T-cell (primary cell): ENCODE measurements at regions not wholly inside any gene's neighbourhood (a gene's known extent, or its start where the extent isn't known, plus 50 kb on each side); places are given as distances from the start of the nearest gene placed in this dataset.

Experiments
- ATAC-seq, 4 experiments: fragments of 200-7000 bp in 3 of 4; fragments of 150-1000 bp in 1 of 4; cut with Tn5 transposase; replicated peaks in 1 of 4; 1 replicate in 3 of 4; 2 replicates in 1 of 4; pipeline ENCODE4 v1.10.0; 2021; ENCODE audit warnings: moderate library complexity in 3 of 4, mild to moderate bottlenecking in 2 of 4, moderate number of reproducible peaks in 1 of 4
- CTCF ChIA-PET, 2 donors: fragments of 300-600 bp; sonication (Branson Sonifier 250); formaldehyde crosslinking; loops; one replicate each; lab custom pipeline; 2022; ENCODE audit warnings: antibody characterized with exemption in 2 of 2; lab: Charles Lee
- POLR2A ChIA-PET, 2 donors: fragments of 300-600 bp; sonication (Branson Sonifier 250); formaldehyde crosslinking; loops; one replicate each; lab custom pipeline; 2022; ENCODE audit warnings: antibody characterized with exemption in 2 of 2; lab: Charles Lee
- DNase-seq, 35 experiments: peaks; one replicate each; pipeline versions ENCODE4 v3.0.0 to v3.0.0-alpha.2; 2013 to 2023
- H3K27ac ChIP-seq: one replicate; pipeline ENCODE4 v1.5.1; 2013; ENCODE audit warnings: low read length
- H3K27me3 ChIP-seq, 2 experiments: replicated peaks in 1 of 2; 1 replicate in 1 of 2; 2 replicates in 1 of 2; pipeline versions ENCODE4 v1.6.1 to v1.7.0; 2013; ENCODE audit warnings: low read length in 1 of 2, mixed read lengths in 1 of 2; ENCODE audit not compliant: control insufficient read depth in 2 of 2, insufficient read depth in 2 of 2; ENCODE audit errors: extremely low read depth in 1 of 2
- H3K36me3 ChIP-seq, 2 donors: 1 replicate in 1 of 2; 2 replicates in 1 of 2; pipeline versions ENCODE4 v1.6.1 to v1.7.0; 2013; ENCODE audit warnings: low read length in 1 of 2; ENCODE audit not compliant: control insufficient read depth in 2 of 2, insufficient read depth in 1 of 2; ENCODE audit errors: extremely low read depth in 1 of 2
- H3K4me1 ChIP-seq, 2 experiments: 1 replicate in 1 of 2; 2 replicates in 1 of 2; pipeline versions ENCODE4 v1.6.1 to v1.7.0; 2013; ENCODE audit warnings: low read length in 2 of 2, mixed read lengths in 1 of 2; ENCODE audit not compliant: insufficient read depth in 2 of 2, control insufficient read depth in 1 of 2; ENCODE audit errors: extremely low read depth in 1 of 2
- H3K4me3 ChIP-seq, 2 donors: 1 replicate in 1 of 2; 2 replicates in 1 of 2; pipeline versions ENCODE4 v1.5.1 to v1.7.0; 2013; ENCODE audit warnings: mild to moderate bottlenecking in 2 of 2, low read length in 1 of 2, moderate library complexity in 1 of 2; ENCODE audit not compliant: control insufficient read depth in 1 of 2; ENCODE audit errors: extremely low read depth in 1 of 2
- H3K9me3 ChIP-seq: 2 replicates; pipeline ENCODE4 v1.7.0; 2013
- H3K27ac Mint-ChIP-seq, 2 donors: one replicate each; pipeline ENCODE4 v1.8.0; 2020 to 2021; ENCODE audit warnings: mild to moderate bottlenecking in 2 of 2, mixed read lengths in 2 of 2
- H3K27me3 Mint-ChIP-seq, 2 donors: one replicate each; pipeline ENCODE4 v1.8.0; 2021 to 2022; ENCODE audit warnings: mixed read lengths in 2 of 2
- H3K36me3 Mint-ChIP-seq: one replicate; pipeline ENCODE4 v1.8.0; 2021; ENCODE audit warnings: mixed read lengths
- H3K4me1 Mint-ChIP-seq, 3 donors: one replicate each; pipeline ENCODE4 v1.8.0; 2020 to 2022; ENCODE audit warnings: mixed read lengths in 3 of 3, mild to moderate bottlenecking in 1 of 3
- H3K4me3 Mint-ChIP-seq, 3 donors: one replicate each; pipeline ENCODE4 v1.8.0; 2020 to 2022; ENCODE audit warnings: mild to moderate bottlenecking in 3 of 3, mixed read lengths in 3 of 3, moderate library complexity in 3 of 3
- H3K9me3 Mint-ChIP-seq, 3 donors: one replicate each; pipeline ENCODE4 v1.8.0; 2020 to 2022; ENCODE audit warnings: mixed read lengths in 3 of 3
- WGBS: methylation state at CpG from one replicate; pipeline ENCODE4 v1.1.5; 2013; ENCODE audit warnings: missing lambda C conversion rate; ENCODE audit not compliant: insufficient coverage; 5-methylcytosine and 5-hydroxymethylcytosine counted together

GRCh38 chr10:28929942-28930341 lies 252.6 kb downstream of the BAMBI start:
- peaks cover 2 to 6% of the 10 kb centered on the region in 2 experiments for H3K27me3 ChIP-seq
- H3K36me3 Mint-ChIP-seq, result no peaks in the 10 kb centered on the region
- WGBS, result 68% methylated on average over 2 of the region's 3 CpGs
- H3K36me3 ChIP-seq, result no peaks in the 10 kb centered on the region
- H3K9me3 Mint-ChIP-seq, result peaks cover 0 to 3% (median 0%) of the 10 kb centered on the region in 3 donors
- H3K27me3 Mint-ChIP-seq, result peaks cover 6 to 18% of the 10 kb centered on the region in 2 donors
- ChIA-PET POLR2A (no interaction called here), CTCF (no interaction called here)
- DNase-seq, result no peak
- ATAC-seq, result no peak
- no peaks in the 10 kb centered on the region for H3K4me1 Mint-ChIP-seq
- no peak overlapping the region for H3K27ac Mint-ChIP-seq
- no peak overlapping the region for H3K4me3 Mint-ChIP-seq
- H3K9me3 ChIP-seq, result no peaks in the 10 kb centered on the region
- H3K4me1 ChIP-seq, result no peaks in the 10 kb centered on the region
- no peak overlapping the region for H3K27ac ChIP-seq
- H3K4me3 ChIP-seq, result no peak overlapping the region

DNA sequence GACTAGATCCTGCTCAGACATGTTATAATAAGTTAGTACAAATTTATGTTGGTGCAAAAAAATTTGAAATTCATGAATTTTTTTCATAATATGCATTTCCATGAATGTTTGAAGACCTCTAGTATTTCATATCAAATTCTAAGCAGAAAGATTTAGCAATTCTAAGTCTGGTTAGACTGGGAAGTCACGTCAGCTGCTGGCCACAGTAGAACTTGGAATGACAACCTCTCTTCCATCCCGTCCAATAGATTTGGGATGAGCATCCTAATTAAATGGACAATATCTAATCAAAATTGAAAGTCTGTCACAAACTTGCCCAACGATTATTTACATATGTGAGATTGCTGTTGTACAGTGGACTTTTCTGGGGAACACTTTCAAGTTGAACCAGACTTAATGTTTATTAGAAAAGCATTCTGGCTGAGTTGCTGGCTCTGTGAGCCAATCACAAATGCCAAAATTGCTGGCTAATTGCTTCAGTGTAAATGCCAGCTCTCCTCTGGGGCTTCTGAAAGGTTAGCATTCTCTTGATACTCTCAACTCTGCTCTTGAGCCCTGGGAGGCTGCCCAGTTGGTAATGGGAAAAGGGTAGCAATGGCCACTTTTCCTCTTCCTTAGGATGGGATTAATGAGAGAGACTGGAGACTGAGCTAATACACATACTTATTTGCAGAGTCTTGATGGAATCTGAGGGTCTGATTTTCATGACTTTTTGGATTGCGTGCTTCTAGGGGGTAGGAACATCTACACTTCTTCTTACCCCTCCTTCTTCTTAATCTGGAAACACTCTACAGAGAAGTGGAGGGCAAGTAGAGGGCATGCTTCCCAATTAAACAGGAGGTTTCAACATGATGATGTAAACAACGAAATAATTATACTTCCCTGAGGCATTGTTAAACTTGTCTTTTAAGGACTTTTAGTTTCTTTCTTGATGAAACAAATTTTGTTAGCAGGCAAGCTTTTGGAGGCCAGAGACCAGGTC lies 253.5 kb downstream of the BAMBI start:
- H3K4me1 ChIP-seq, result no peaks in the 10 kb centered on the region
- ATAC-seq (no peak), DNase-seq (no peak)
- ChIA-PET CTCF (no interaction called here), POLR2A (no interaction called here)
- H3K27ac Mint-ChIP-seq, result no peak overlapping the region
- WGBS, result no CpG with 5 or more reads among the region's 5 CpGs
- no peaks in the 10 kb centered on the region for H3K9me3 ChIP-seq
- H3K36me3 Mint-ChIP-seq, result no peaks in the 10 kb centered on the region
- H3K27ac ChIP-seq, result no peak overlapping the region
- peaks cover 0 to 18% of the 10 kb centered on the region in 2 donors for H3K27me3 Mint-ChIP-seq
- H3K4me1 Mint-ChIP-seq, result no peaks in the 10 kb centered on the region
- peaks cover 0 to 3% (median 0%) of the 10 kb centered on the region in 3 donors for H3K9me3 Mint-ChIP-seq
- no peak overlapping the region for H3K4me3 ChIP-seq
- no peaks in the 10 kb centered on the region for H3K36me3 ChIP-seq
- H3K27me3 ChIP-seq, result peaks cover 0 to 2% of the 10 kb centered on the region in 2 experiments
- H3K4me3 Mint-ChIP-seq, result no peak overlapping the region

DNA sequence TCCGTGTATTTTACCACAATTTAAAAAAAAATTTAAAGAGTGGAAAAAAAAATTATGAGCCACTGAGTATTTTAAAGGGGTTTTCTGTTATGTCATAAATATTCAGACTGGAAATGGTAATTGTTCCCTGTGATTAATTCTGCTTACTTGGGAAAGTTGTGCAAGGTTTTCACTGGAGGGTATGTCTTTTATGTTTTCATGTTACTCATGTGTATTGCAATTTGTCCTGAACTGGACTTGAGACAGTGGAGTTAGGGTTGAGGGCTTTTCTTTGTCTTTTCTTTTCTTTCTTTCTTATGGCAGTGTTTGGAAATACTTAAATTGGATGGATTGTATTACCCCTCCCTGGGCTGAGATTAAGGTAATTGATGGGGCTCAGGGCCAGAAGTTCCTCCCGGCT lies 257.7 kb downstream of the BAMBI start:
- Mint-ChIP-seq H3K27ac (no peak overlapping the region), H3K9me3 (no peaks in the 10 kb centered on the region), H3K27me3 (peaks cover 2 to 15% of the 10 kb centered on the region in 2 donors), H3K36me3 (no peaks in the 10 kb centered on the region), H3K4me1 (no peaks in the 10 kb centered on the region), H3K4me3 (no peak overlapping the region)
- peaks cover 0 to 6% of the 10 kb centered on the region in 2 experiments for H3K27me3 ChIP-seq
- no peak for ATAC-seq
- ChIA-PET POLR2A (no interaction called here), CTCF (interaction anchor here in 1 of 2 donors (0.6 kb wide), 1 partner anchor 36 kb away, joined by 3 read pairs; no protein-coding TSS in a partner anchor)
- no peaks in the 10 kb centered on the region for H3K36me3 ChIP-seq
- 100% methylated on average over 1 of the region's 2 CpGs for WGBS
- no peaks in the 10 kb centered on the region for H3K9me3 ChIP-seq
- H3K4me1 ChIP-seq, result no peaks in the 10 kb centered on the region
- DNase-seq, result no peak
- H3K4me3 ChIP-seq, result no peak overlapping the region
- no peak overlapping the region for H3K27ac ChIP-seq

DNA sequence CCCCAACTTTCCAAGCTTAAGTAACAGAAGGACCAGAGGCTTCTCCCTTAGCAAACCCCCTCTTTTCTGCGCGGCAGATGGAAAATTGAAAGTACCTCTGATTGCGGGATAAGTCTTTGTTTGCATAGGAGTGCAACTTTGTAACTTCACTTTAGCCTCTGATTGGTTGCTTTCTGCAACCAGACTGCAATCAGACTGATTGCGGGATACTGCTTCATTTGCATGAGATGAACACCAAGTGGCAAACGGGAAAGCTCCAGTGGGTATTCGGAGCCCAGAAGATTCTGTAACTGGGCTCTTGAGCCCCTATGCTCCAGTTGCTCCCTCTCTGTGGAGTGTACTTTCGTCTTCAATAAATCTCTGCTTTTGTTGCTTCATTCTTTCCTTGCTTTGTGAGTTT lies 260.6 kb downstream of the BAMBI start:
- H3K4me3 Mint-ChIP-seq, result no peak overlapping the region
- Histone ChIP-seq H3K4me3 (no peak overlapping the region), H3K9me3 (no peaks in the 10 kb centered on the region), H3K4me1 (no peaks in the 10 kb centered on the region), H3K27me3 (peaks cover 0 to 6% of the 10 kb centered on the region in 2 experiments), H3K36me3 (no peaks in the 10 kb centered on the region), H3K27ac (no peak overlapping the region)
- peaks cover 2 to 10% of the 10 kb centered on the region in 2 donors for H3K27me3 Mint-ChIP-seq
- H3K4me1 Mint-ChIP-seq, result no peaks in the 10 kb centered on the region
- DNase-seq, result no peak
- POLR2A ChIA-PET, result no interaction called here
- no peak overlapping the region for H3K27ac Mint-ChIP-seq
- H3K9me3 Mint-ChIP-seq, result no peaks in the 10 kb centered on the region
- ATAC-seq, result no peak
- no peaks in the 10 kb centered on the region for H3K36me3 Mint-ChIP-seq
- CTCF ChIA-PET, result no interaction called here
- 86% methylated on average over 7 of the region's 7 CpGs for WGBS

- no CpG with 5 or more reads among the region's 1 CpG for WGBS
- H3K27ac Mint-ChIP-seq, result no peak overlapping the region
- H3K4me3 Mint-ChIP-seq, result no peak overlapping the region
- H3K27me3 ChIP-seq, result peaks cover 0 to 6% of the 10 kb centered on the region in 2 experiments
- DNase-seq (no peak), ATAC-seq (no peak)
- H3K36me3 Mint-ChIP-seq, result no peaks in the 10 kb centered on the region
- H3K4me1 ChIP-seq, result no peaks in the 10 kb centered on the region
- H3K36me3 ChIP-seq, result no peaks in the 10 kb centered on the region
- H3K9me3 ChIP-seq, result no peaks in the 10 kb centered on the region
- ChIA-PET POLR2A (no interaction called here), CTCF (no interaction called here)
- H3K4me3 ChIP-seq, result no peak overlapping the region
- H3K27ac ChIP-seq, result no peak overlapping the region
- H3K9me3 Mint-ChIP-seq, result no peaks in the 10 kb centered on the region
- peaks cover 2 to 6% of the 10 kb centered on the region in 2 donors for H3K27me3 Mint-ChIP-seq
- no peaks in the 10 kb centered on the region for H3K4me1 Mint-ChIP-seq
Measured at GRCh38 chr10:28938745-28939144, 261.4 kb downstream of the BAMBI start.

GRCh38 chr10:28939281-28940157 lies 262.2 kb downstream of the BAMBI start:
- Mint-ChIP-seq H3K9me3 (peaks cover 0 to under 1% (median under 1%) of the 10 kb centered on the region in 3 donors), H3K4me1 (no peaks in the 10 kb centered on the region), H3K4me3 (no peak overlapping the region), H3K27ac (no peak overlapping the region), H3K36me3 (no peaks in the 10 kb centered on the region), H3K27me3 (peaks cover 2 to 5% of the 10 kb centered on the region in 2 donors)
- no peaks in the 10 kb centered on the region for H3K9me3 ChIP-seq
- no peak overlapping the region for H3K4me3 ChIP-seq
- H3K4me1 ChIP-seq, result no peaks in the 10 kb centered on the region
- DNase-seq (no peak), ATAC-seq (no peak)
- no peaks in the 10 kb centered on the region for H3K36me3 ChIP-seq
- 79% methylated on average over 20 of the region's 29 CpGs for WGBS
- POLR2A ChIA-PET, result no interaction called here
- CTCF ChIA-PET, result no interaction called here
- peaks cover 0 to 6% of the 10 kb centered on the region in 2 experiments for H3K27me3 ChIP-seq
- no peak overlapping the region for H3K27ac ChIP-seq
